ENCODE measurements at regions not wholly inside any gene's neighbourhood (a gene's known extent, or its start where the extent isn't known, plus 50 kb on each side); places are given as distances from the start of the nearest gene placed in this dataset.

GRCh38 chr18:40041951-40042350, 1913.1 kb upstream of the PIK3C3 start:
- TF ChIP-seq CTCF (IDR thresholded peaks at IDR 0.05; ENCODE audit: low read length), result no peak
- no peak for TF ChIP-seq EZH2 (IDR thresholded peaks at IDR 0.05; ENCODE audit: borderline replicate concordance, low read length)
